Esophagus muscularis mucosa (tissue), 4 donors: ENCODE measurements at regions not wholly inside any gene's neighbourhood (a gene's known extent, or its start where the extent isn't known, plus 50 kb on each side); places are given as distances from the start of the nearest gene placed in this dataset.

Experiments
- DNase-seq: peaks from one replicate; pipeline ENCODE4 v3.0.0-alpha.2; 2017; ENCODE audit errors: extremely low spot score
- H3K27ac ChIP-seq, 4 donors: fragments of 200-600 bp; sonication (generic); replicated peaks in 1 of 4; 1 replicate in 3 of 4; 2 replicates in 1 of 4; pipeline ENCODE4 v1.5.1; 2016 to 2019; ENCODE audit warnings: mild to moderate bottlenecking in 1 of 4
- H3K27me3 ChIP-seq, 4 donors: fragments of 200-600 bp; sonication (generic); one replicate each; pipeline versions ENCODE4 v1.5.1 to v1.6.0; 2016 to 2019
- H3K36me3 ChIP-seq, 4 donors: fragments of 200-600 bp; sonication (generic); one replicate each; pipeline ENCODE4 v1.5.1; 2016 to 2019
- H3K4me1 ChIP-seq, 4 donors: fragments of 200-600 bp; sonication (generic); one replicate each; pipeline ENCODE4 v1.5.1; 2016 to 2019
- H3K4me3 ChIP-seq, 4 donors: fragments of 200-600 bp; sonication (generic); 1 replicate in 2 of 4; 2 replicates in 2 of 4; pipeline ENCODE4 v1.5.1; 2016 to 2019; ENCODE audit warnings: mild to moderate bottlenecking in 4 of 4, moderate library complexity in 1 of 4
- H3K9me3 ChIP-seq, 4 donors: fragments of 200-600 bp; sonication (generic); 1 replicate in 3 of 4; 2 replicates in 1 of 4; pipeline ENCODE4 v1.5.1; 2016 to 2019
- EP300 ChIP-seq: sonication (generic); formaldehyde crosslinking; IDR thresholded peaks from one replicate; pipeline ENCODE4 v1.6.1; 2017; ENCODE audit warnings: antibody characterized with exemption
- POLR2A ChIP-seq: fragments of 450-650 bp; IDR thresholded peaks from one replicate; pipeline ENCODE4 v1.6.1; 2017; ENCODE audit warnings: antibody characterized with exemption, moderate library complexity, mild to moderate bottlenecking, low read depth
- POLR2AphosphoS5 ChIP-seq, 2 donors: sonication (generic); formaldehyde crosslinking; IDR thresholded peaks; one replicate each; pipeline ENCODE4 v1.6.1; 2017; ENCODE audit warnings: antibody characterized with exemption in 2 of 2
- WGBS: methylation state at CpG from one replicate; pipeline ENCODE4 v1.1.5; 2018; 5-methylcytosine and 5-hydroxymethylcytosine counted together
- intact Hi-C: fragments of 100-400 bp; cut with DNase I; formaldehyde crosslinking; loops from one replicate; pipeline ENCODE4 v1.15.1; 2023
- TF ChIP-seq, protein P1 (sequence below), 3 experiments: fragments of 200-600 bp in 2 of 3; fragments of 450-650 bp in 1 of 3; sonication (generic) in 2 of 3; IDR thresholded peaks; one replicate each; pipeline ENCODE4 v1.5.1; 2017 to 2019; ENCODE audit warnings: antibody characterized with exemption in 3 of 3, mild to moderate bottlenecking in 2 of 3, moderate library complexity in 1 of 3

- H3K27ac ChIP-seq = no peak overlapping the region
- no peaks in the 10 kb centered on the region for H3K9me3 ChIP-seq
- 60% methylated on average over 1 of the region's 1 CpG for WGBS
- H3K4me1 ChIP-seq = no peaks in the 10 kb centered on the region
- no peak overlapping the region for H3K4me3 ChIP-seq
- no peak for TF ChIP-seq EP300
- TF ChIP-seq, protein P1, sequence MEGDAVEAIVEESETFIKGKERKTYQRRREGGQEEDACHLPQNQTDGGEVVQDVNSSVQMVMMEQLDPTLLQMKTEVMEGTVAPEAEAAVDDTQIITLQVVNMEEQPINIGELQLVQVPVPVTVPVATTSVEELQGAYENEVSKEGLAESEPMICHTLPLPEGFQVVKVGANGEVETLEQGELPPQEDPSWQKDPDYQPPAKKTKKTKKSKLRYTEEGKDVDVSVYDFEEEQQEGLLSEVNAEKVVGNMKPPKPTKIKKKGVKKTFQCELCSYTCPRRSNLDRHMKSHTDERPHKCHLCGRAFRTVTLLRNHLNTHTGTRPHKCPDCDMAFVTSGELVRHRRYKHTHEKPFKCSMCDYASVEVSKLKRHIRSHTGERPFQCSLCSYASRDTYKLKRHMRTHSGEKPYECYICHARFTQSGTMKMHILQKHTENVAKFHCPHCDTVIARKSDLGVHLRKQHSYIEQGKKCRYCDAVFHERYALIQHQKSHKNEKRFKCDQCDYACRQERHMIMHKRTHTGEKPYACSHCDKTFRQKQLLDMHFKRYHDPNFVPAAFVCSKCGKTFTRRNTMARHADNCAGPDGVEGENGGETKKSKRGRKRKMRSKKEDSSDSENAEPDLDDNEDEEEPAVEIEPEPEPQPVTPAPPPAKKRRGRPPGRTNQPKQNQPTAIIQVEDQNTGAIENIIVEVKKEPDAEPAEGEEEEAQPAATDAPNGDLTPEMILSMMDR (IDR thresholded peaks at IDR 0.05) = no peak
- TF ChIP-seq POLR2A = no peak
- TF ChIP-seq POLR2AphosphoS5 (IDR thresholded peaks at IDR 0.05) = no peak
- intact Hi-C loops = no loop called here
- H3K27me3 ChIP-seq = no peaks in the 10 kb centered on the region
- no peak for DNase-seq
- no peaks in the 10 kb centered on the region for H3K36me3 ChIP-seq
These were observed 726.9 kb downstream of the TNS3 start for GRCh38 chr7:46854958-46855473.

DNA sequence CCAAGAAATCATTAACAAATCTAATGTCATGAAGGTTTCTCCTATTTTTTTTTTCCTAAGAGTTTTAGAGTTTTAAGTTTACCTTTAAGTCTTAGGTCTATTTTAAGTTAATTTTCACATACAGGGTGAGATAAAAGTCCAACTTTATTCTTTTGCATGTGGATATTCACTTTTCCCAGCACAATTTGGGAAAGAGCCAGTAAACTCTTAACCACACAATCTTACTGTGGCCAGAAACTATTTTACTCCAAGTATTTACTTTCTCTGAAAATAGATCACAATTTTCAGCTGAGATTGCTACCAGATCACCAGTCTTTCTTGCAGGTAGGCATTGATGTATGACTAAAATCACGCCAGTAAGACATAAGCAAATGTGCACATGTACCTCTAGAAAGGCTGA, 728.5 kb downstream of the TNS3 start:
- TF ChIP-seq, protein P1 (IDR thresholded peaks at IDR 0.05) = no peak
- TF ChIP-seq POLR2A = no peak
- TF ChIP-seq EP300 = no peak
- no peak for TF ChIP-seq POLR2AphosphoS5 (IDR thresholded peaks at IDR 0.05)
- no peaks in the 10 kb centered on the region for H3K4me1 ChIP-seq
- 65% methylated on average over 1 of the region's 1 CpG for WGBS
- no peak for DNase-seq
- H3K4me3 ChIP-seq = no peak overlapping the region
- no peaks in the 10 kb centered on the region for H3K9me3 ChIP-seq
- H3K36me3 ChIP-seq = no peaks in the 10 kb centered on the region
- no peaks in the 10 kb centered on the region for H3K27me3 ChIP-seq
- intact Hi-C loops = no loop called here
- H3K27ac ChIP-seq = no peak overlapping the region

GRCh38 chr7:46852795-46853194, 729.1 kb downstream of the TNS3 start:
- Histone ChIP-seq H3K4me3 (no peak overlapping the region), H3K9me3 (no peaks in the 10 kb centered on the region), H3K4me1 (no peaks in the 10 kb centered on the region), H3K27ac (no peak overlapping the region), H3K27me3 (no peaks in the 10 kb centered on the region), H3K36me3 (no peaks in the 10 kb centered on the region)
- intact Hi-C loops = no loop called here
- no peak for DNase-seq
- 96% methylated on average over 3 of the region's 3 CpGs for WGBS
- TF ChIP-seq POLR2AphosphoS5 (IDR thresholded peaks at IDR 0.05) (no peak), POLR2A (no peak), EP300 (no peak)
- TF ChIP-seq, protein P1 (IDR thresholded peaks at IDR 0.05) = no peak

GRCh38 chr7:46850563-46851330, 731.2 kb downstream of the TNS3 start:
- no peak overlapping the region for H3K4me3 ChIP-seq
- intact Hi-C loops = no loop called here
- no peaks in the 10 kb centered on the region for H3K9me3 ChIP-seq
- H3K4me1 ChIP-seq = no peaks in the 10 kb centered on the region
- H3K27ac ChIP-seq = no peak overlapping the region
- no peaks in the 10 kb centered on the region for H3K36me3 ChIP-seq
- TF ChIP-seq, protein P1 (IDR thresholded peaks at IDR 0.05) = no peak
- no peak for TF ChIP-seq POLR2A
- TF ChIP-seq EP300 = no peak
- no peak for TF ChIP-seq POLR2AphosphoS5 (IDR thresholded peaks at IDR 0.05)
- DNase-seq = no peak
- no peaks in the 10 kb centered on the region for H3K27me3 ChIP-seq
- WGBS = 88% methylated on average over 10 of the region's 10 CpGs

DNA sequence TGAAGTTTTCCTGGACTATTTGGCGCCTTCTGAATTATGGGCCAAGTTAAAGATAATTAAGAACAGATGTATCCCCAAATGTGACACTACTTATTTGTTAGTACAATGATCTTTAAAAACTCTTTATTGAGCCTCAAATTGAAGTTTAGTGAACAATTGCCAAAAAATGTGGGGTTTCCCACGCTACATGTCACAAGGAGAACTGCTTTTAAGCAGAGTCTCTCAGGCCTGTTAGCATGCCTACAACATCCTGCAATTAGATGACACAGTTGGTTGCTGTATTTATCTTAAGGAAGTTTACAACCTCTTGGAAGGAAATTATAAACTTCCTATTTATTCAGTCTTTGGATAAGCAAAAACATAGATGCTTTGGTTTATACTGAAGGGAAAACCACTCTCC, 733.0 kb downstream of the TNS3 start:
- WGBS = 98% methylated on average over 2 of the region's 2 CpGs
- H3K27me3 ChIP-seq = no peaks in the 10 kb centered on the region
- TF ChIP-seq POLR2AphosphoS5 (IDR thresholded peaks at IDR 0.05) = no peak
- TF ChIP-seq, protein P1 (IDR thresholded peaks at IDR 0.05) = no peak
- no peaks in the 10 kb centered on the region for H3K9me3 ChIP-seq
- no peak overlapping the region for H3K4me3 ChIP-seq
- H3K36me3 ChIP-seq = no peaks in the 10 kb centered on the region
- H3K27ac ChIP-seq = no peak overlapping the region
- intact Hi-C loops = no loop called here
- no peak for DNase-seq
- H3K4me1 ChIP-seq = no peaks in the 10 kb centered on the region
